22Rv1 (cell line): ENCODE measurements at regions not wholly inside any gene's neighbourhood (a gene's known extent, or its start where the extent isn't known, plus 50 kb on each side); places are given as distances from the start of the nearest gene placed in this dataset.
A peak's percentile ranks its signal among the peaks of the same experiment; 100 is the strongest.

Experiments used
- H3K27ac ChIP-seq: fragments of 450-650 bp; 2 replicates; pipeline ENCODE4 v1.5.1; 2017
- CTCF ChIP-seq: fragments of 450-650 bp; IDR thresholded peaks from 2 replicates; pipeline ENCODE4 v1.5.1; 2017; ENCODE audit warnings: mild to moderate bottlenecking
- ZFX ChIP-seq: fragments of 450-650 bp; IDR thresholded peaks from 2 replicates; pipeline ENCODE4 v1.6.1; 2017; ENCODE audit warnings: antibody characterized with exemption, borderline replicate concordance

DNA sequence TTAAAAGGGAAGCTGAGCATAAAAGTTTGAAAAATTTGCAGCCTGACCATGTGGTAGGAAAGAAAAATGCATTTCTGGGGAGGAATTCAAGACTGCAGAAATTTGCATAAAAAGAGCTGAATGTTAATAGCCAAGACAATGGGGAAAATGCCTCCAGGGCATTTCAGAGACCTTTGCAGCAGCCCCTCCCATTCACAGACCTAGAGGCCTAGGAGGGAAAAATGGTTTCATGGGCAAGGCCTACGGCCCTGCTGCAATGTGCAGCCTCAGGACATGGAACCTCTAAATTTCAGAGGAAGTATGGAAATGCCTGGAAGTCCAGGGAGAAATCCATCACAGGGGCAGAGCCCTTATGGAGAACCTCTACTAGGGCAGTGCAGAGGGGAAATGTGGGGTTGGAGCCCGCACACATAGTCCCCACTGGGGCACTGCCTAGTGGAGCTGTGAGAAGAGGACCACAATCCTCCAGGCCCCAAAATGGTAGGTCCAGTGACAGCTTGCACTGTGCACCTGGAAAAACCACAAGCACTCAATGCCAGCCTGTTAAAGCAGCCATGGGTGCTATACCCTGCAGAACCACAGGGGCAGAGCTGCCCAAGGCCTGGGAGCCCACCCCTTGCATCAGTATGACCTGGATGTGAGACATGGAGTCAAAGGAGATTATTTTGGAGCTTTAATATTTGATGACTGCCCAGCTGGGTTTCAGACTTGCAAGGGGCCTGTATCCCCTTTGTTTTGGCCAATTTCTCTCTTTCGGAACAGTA is 243.8 kb downstream of the DNAJB9 start:
- no peak overlapping the region for H3K27ac ChIP-seq
- TF ChIP-seq CTCF (0 out of 2 replicates have a peak, but pooled peaks have one; percentile 16), ZFX (no peak)

- TF ChIP-seq ZFX = no peak
- TF ChIP-seq CTCF = 0 out of 2 replicates have a peak, but pooled peaks have one; percentile 11
- no peak overlapping the region for H3K27ac ChIP-seq
These were observed 246.1 kb downstream of the DNAJB9 start for GRCh38 chr7:108815815-108816214.

GRCh38 chr7:108818742-108819141 is 249.1 kb downstream of the DNAJB9 start:
- no peak for TF ChIP-seq CTCF
- no peak overlapping the region for H3K27ac ChIP-seq

- TF ChIP-seq ZFX = no peak
- no peak for TF ChIP-seq CTCF
- H3K27ac ChIP-seq = no peak overlapping the region
These were observed 255.3 kb downstream of the DNAJB9 start for GRCh38 chr7:108824840-108825580.

DNA sequence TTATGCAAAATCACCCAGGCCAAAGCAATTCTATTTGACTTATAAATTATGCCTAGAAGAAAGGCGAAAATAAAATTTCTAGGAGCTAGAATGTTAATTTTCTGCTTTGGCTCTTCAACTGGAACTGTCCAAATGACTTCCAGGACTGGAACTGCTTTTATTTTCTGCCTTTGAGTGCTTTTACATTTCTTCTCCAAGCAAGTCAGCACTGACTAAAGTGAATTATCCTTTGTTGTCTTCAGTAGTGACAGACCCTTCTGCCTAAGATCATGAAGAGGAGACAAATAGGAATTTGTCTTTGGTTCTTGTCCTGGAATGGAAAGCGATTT is 255.9 kb downstream of the DNAJB9 start:
- TF ChIP-seq CTCF (no peak), ZFX (no peak)
- no peak overlapping the region for H3K27ac ChIP-seq

GRCh38 chr7:108836256-108836655 is 266.6 kb downstream of the DNAJB9 start:
- H3K27ac ChIP-seq = no peak overlapping the region

More at GRCh38 chr7:108836256-108836655, 266.6 kb downstream of the DNAJB9 start:
- TF ChIP-seq ZFX (no peak), CTCF (no peak)
